ENCODE measurements at regions not wholly inside any gene's neighbourhood (a gene's known extent, or its start where the extent isn't known, plus 50 kb on each side); places are given as distances from the start of the nearest gene placed in this dataset.

GRCh38 chr6:43965628-43966373 is 161.5 kb downstream of the MRPL14 start:
- Mint-ChIP-seq H3K36me3 (ENCODE audit: insufficient read depth in 1 of 3, low read depth in 3 of 3) (no peaks in the 10 kb centered on the region), H3K4me1 (peaks cover 26 to 31% of the 10 kb centered on the region in 2 experiments), H3K27ac (no peak overlapping the region; a peak in 1 of 7 replicates), H3K9me3 (no peaks in the 10 kb centered on the region; a peak in 2 of 5 replicates), H3K27me3 (ENCODE audit: low read depth) (no peaks in the 10 kb centered on the region), H3K4me3 (no peak overlapping the region)
- Histone ChIP-seq H2BK15ac (ENCODE audit: low read depth, low read length) (no peak overlapping the region), H4K8ac (replicated peaks; ENCODE audit: insufficient read length, low read depth, low read length) (no peak overlapping the region), H3K4me2 (ENCODE audit: insufficient read depth, insufficient read length, low read length) (no peak overlapping the region), H3K4me1 (ENCODE audit: insufficient read depth, low read length) (peaks cover 2% of the 10 kb centered on the region; the same call in 1 of the 2 replicates), H3K9me3 (ENCODE audit: control insufficient read depth, low read depth, low read length) (no peaks in the 10 kb centered on the region), H3K9ac (ENCODE audit: extremely low read depth, insufficient read length, low read length) (no peak overlapping the region), H4K5ac (ENCODE audit: insufficient read length, low read depth, low read length) (no peak overlapping the region), H2AFZ (ENCODE audit: low read length) (no peak overlapping the region), H3K79me2 (ENCODE audit: insufficient read depth, low read length) (no peaks in the 10 kb centered on the region), H3K14ac (ENCODE audit: insufficient read depth, low read length) (no peak overlapping the region), H4K91ac (ENCODE audit: insufficient read length, low read depth, low read length) (no peak overlapping the region), H3K18ac (ENCODE audit: insufficient read length, low read depth, low read length) (no peak overlapping the region), H3K56ac (ENCODE audit: insufficient read length, low read depth, low read length) (no peak overlapping the region), H3K27me3 (ENCODE audit: insufficient read depth, low read length) (no peaks in the 10 kb centered on the region), H3K23me2 (ENCODE audit: insufficient read length, low read depth, low read length, poor library complexity, severe bottlenecking) (no peaks in the 10 kb centered on the region), H2BK12ac (ENCODE audit: insufficient read length, low read depth, low read length) (no peak overlapping the region), H2AK5ac (ENCODE audit: insufficient read length, low read length) (no peak overlapping the region), H3T11ph (ENCODE audit: low read length) (no peak overlapping the region), H3K23ac (ENCODE audit: insufficient read length, low read depth, low read length) (no peak overlapping the region), H3K27ac (ENCODE audit: insufficient read length, low read depth, low read length) (no peak overlapping the region), H2BK20ac (ENCODE audit: low read depth, low read length, poor library complexity, severe bottlenecking) (no peak overlapping the region), H3K4ac (ENCODE audit: low read depth, low read length) (no peak overlapping the region), H3K79me1 (ENCODE audit: insufficient read depth, low read depth, low read length, poor library complexity, severe bottlenecking) (no peaks in the 10 kb centered on the region), H2BK5ac (ENCODE audit: insufficient read length, low read length) (no peak overlapping the region), H4K20me1 (ENCODE audit: control insufficient read depth, insufficient read depth, insufficient read length) (no peaks in the 10 kb centered on the region), H2BK120ac (ENCODE audit: low read depth, low read length, poor library complexity, severe bottlenecking) (no peak overlapping the region)
- peak; percentile 18 for DNase-seq
- TF ChIP-seq, protein P1, sequence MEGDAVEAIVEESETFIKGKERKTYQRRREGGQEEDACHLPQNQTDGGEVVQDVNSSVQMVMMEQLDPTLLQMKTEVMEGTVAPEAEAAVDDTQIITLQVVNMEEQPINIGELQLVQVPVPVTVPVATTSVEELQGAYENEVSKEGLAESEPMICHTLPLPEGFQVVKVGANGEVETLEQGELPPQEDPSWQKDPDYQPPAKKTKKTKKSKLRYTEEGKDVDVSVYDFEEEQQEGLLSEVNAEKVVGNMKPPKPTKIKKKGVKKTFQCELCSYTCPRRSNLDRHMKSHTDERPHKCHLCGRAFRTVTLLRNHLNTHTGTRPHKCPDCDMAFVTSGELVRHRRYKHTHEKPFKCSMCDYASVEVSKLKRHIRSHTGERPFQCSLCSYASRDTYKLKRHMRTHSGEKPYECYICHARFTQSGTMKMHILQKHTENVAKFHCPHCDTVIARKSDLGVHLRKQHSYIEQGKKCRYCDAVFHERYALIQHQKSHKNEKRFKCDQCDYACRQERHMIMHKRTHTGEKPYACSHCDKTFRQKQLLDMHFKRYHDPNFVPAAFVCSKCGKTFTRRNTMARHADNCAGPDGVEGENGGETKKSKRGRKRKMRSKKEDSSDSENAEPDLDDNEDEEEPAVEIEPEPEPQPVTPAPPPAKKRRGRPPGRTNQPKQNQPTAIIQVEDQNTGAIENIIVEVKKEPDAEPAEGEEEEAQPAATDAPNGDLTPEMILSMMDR (conservative IDR thresholded peaks at IDR 0.05) = no peak
- WGBS (ENCODE audit: extremely low coverage, insufficient read length, low lambda C conversion rate) = no CpG with 5 or more reads among the region's 3 CpGs
